PC-9 (cell line): ENCODE measurements at regions not wholly inside any gene's neighbourhood (a gene's known extent, or its start where the extent isn't known, plus 50 kb on each side); places are given as distances from the start of the nearest gene placed in this dataset.

Experiments used
- CTCF ChIP-seq: fragments of 200-600 bp; sonication (generic); conservative IDR thresholded peaks from 2 replicates; pipeline ENCODE4 v1.6.1; 2017; ENCODE audit warnings: mixed run types, antibody characterized with exemption, mild to moderate bottlenecking, moderate library complexity
- EZH2 ChIP-seq: fragments of 200-600 bp; sonication (generic); IDR thresholded peaks from 2 replicates; pipeline ENCODE4 v1.8.0; 2017; ENCODE audit warnings: antibody characterized with exemption, low read depth

DNA sequence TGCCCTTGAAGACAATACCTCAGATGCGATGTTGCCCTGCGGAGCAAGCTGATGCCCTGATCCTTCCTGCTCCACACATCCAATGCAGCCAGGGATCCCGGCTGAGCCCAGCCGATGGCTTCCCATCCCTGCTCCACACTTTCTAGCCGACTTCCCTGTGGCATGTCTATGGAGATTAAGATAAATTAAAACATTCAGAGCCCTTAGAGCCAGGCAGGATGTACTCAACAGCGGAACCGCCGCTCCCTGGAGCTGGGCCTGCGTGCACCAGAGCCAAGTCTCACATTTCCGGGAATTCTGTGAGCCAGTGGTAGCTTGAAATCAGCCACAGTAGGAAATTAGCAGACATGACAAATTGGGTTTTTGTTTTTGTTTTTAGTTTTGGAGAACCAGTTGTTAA, 620.6 kb downstream of the GALR1 start:
- TF ChIP-seq EZH2 (no peak), CTCF (no peak)
